Cardiac muscle cell (in vitro differentiated cells and primary cell): ENCODE measurements at regions not wholly inside any gene's neighbourhood (a gene's known extent, or its start where the extent isn't known, plus 50 kb on each side); places are given as distances from the start of the nearest gene placed in this dataset.
"Not testable (repeated sequence)": the region's sequence is repeated elsewhere in the genome, so short reads cannot be mapped to it uniquely, and the experiment has no call there.

ENCODE experiments used
- DNase-seq, 2 donors: peaks; one replicate each; pipeline versions ENCODE4 v3.0.0 to v3.0.0-alpha.2; 2010 to 2017; ENCODE audit warnings: low read depth in 1 of 2, low spot score in 1 of 2
- H3K27ac ChIP-seq: fragments of 200-600 bp; sonication (generic); 2 replicates; pipeline ENCODE4 v1.5.1; 2016
- H3K27me3 ChIP-seq: fragments of 200-600 bp; sonication (generic); 2 replicates; pipeline ENCODE4 v1.6.0; 2016; ENCODE audit warnings: control low read depth
- H3K36me3 ChIP-seq: fragments of 200-600 bp; sonication (generic); 2 replicates; pipeline ENCODE4 v1.5.1; 2016; ENCODE audit warnings: control low read depth
- H3K4me1 ChIP-seq: fragments of 200-600 bp; sonication (generic); 2 replicates; pipeline ENCODE4 v1.8.1; 2017; ENCODE audit warnings: low read depth, mild to moderate bottlenecking, mixed run types
- H3K4me3 ChIP-seq: fragments of 200-600 bp; sonication (generic); 2 replicates; pipeline ENCODE4 v1.5.1; 2016; ENCODE audit warnings: mild to moderate bottlenecking
- H3K9me3 ChIP-seq: fragments of 200-600 bp; sonication (generic); 2 replicates; pipeline ENCODE4 v1.5.1; 2017; ENCODE audit warnings: low read depth, mild to moderate bottlenecking, control low read depth
- CTCF ChIP-seq: IDR thresholded peaks from 2 replicates; pipeline ENCODE4 v1.5.1; 2012; ENCODE audit warnings: low read depth, mild to moderate bottlenecking, low read length

- no peak overlapping the region for H3K4me3 ChIP-seq
- DNase-seq: peak in 1 of 2 donors; percentile 0
- H3K4me1 ChIP-seq: no peaks in the 10 kb centered on the region
- H3K36me3 ChIP-seq: no peaks in the 10 kb centered on the region
- no peaks in the 10 kb centered on the region for H3K9me3 ChIP-seq
- no peaks in the 10 kb centered on the region for H3K27me3 ChIP-seq
- H3K27ac ChIP-seq: no peak overlapping the region
- TF ChIP-seq CTCF: no peak
Measured at GRCh38 chr5:109630093-109630492, 59.6 kb upstream of the MAN2A1 start.

DNA sequence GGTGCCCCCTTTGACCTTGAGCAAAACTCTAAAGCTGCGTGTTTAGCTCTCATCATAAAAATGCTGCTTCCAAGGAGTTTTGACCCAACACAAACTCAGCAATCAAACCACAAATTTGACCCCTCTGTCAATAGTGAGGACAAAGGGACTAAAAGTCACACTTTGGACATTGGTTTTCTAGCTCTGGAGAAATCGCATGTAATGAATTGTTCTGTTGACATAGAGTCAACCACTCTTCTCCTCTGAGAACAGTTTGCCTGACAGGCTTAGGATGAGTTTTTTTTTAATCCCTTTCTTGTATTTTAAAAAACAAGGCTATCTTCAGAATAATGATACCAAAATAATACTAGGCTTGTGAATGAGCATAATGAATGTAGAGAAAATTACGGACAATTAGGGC lies 61.1 kb upstream of the MAN2A1 start:
- no peak for TF ChIP-seq CTCF
- Histone ChIP-seq H3K36me3 (no peaks in the 10 kb centered on the region), H3K9me3 (no peaks in the 10 kb centered on the region), H3K27me3 (no peaks in the 10 kb centered on the region), H3K4me3 (no peak overlapping the region), H3K4me1 (no peaks in the 10 kb centered on the region), H3K27ac (no peak overlapping the region)
- DNase-seq: no peak

DNA sequence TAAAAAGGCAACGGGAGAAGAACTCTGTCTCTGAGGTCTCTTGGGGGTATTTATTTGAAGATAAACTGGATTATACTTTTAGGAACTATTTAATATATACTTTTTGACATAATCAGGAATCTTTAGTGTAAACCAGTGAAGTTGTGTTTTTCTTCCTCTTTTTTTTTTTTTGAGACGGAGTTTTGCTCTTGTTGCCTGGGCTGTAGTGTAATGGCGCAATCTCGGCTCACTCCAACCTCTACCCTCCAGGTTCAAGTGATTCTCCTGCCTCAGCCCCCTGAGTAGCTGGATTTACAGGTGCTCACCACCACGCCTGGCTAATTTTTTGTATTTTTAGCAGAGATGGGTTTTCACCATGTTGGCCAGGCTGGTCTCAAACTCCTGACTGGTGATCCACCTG lies 68.5 kb upstream of the MAN2A1 start:
- not testable (repeated sequence) for H3K27ac ChIP-seq, H3K4me1 ChIP-seq, DNase-seq, H3K4me3 ChIP-seq, H3K9me3 ChIP-seq, H3K27me3 ChIP-seq, H3K36me3 ChIP-seq

DNA sequence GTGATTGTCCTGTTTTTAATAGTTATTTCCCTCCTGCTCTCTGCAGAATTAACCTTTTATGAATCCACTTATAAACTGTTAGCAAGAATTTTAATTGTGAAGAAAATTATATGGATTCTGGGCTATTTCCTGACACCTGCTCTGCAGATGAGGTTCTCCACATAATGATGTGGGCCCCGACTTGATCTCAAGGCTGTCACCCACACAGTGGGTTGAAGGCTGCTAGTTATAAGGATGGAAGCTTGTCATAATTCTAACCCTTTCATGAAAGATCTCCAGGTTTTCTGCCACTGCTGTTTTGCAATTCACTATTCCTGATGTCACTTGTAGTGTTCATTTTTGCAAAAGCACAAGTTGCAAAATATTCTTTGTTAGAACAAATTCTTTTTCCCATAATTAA lies 69.1 kb upstream of the MAN2A1 start:
- Histone ChIP-seq H3K27ac (no peak overlapping the region), H3K36me3 (no peaks in the 10 kb centered on the region), H3K4me1 (no peaks in the 10 kb centered on the region), H3K9me3 (no peaks in the 10 kb centered on the region), H3K27me3 (no peaks in the 10 kb centered on the region), H3K4me3 (no peak overlapping the region)
- DNase-seq: no peak
- no peak for TF ChIP-seq CTCF

DNA sequence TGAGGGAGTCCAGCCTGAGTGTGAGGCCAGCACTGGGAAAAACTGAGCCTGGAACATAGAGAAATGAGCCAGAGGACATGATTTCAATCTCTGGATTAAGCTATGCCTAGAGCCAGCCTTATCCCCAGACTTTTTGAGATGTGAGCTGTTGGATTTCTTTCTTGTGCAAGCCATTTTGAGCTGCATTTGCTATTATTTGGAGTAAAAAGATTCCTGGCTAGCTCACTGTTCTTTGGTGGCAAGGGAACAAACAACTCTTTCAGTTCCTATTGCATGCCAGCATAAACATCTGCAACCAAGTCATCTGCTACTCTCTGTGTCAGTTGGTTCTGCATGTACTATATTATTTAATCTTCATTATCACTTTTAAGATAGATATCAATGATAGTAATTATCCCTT lies 70.1 kb upstream of the MAN2A1 start:
- H3K27ac ChIP-seq: no peak overlapping the region
- DNase-seq: no peak
- no peak overlapping the region for H3K4me3 ChIP-seq
- no peak for TF ChIP-seq CTCF
- H3K9me3 ChIP-seq: no peaks in the 10 kb centered on the region
- H3K27me3 ChIP-seq: no peaks in the 10 kb centered on the region
- H3K4me1 ChIP-seq: no peaks in the 10 kb centered on the region
- H3K36me3 ChIP-seq: no peaks in the 10 kb centered on the region

DNA sequence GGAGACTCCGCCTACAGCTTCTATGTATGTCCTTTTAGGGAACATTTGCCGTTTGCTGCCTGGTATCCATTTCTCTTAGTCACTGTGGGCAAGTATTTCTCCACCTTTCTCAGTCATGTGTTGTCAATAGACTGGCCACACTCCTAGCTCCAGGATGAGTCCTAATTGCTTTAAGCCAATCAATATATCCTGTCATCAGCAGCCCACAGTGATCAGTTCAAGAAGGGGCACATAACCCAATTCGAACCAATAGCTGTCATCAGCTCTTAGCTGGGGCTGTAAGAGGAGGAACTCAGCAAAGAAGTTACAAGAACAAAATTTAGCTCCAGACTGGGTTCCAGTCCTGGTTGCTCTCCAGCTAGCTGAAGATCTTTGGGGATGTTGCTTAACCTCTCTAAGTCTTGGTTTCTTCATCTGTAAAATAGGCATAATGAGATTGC lies 70.7 kb upstream of the MAN2A1 start:
- Histone ChIP-seq H3K36me3 (no peaks in the 10 kb centered on the region), H3K27me3 (no peaks in the 10 kb centered on the region), H3K9me3 (no peaks in the 10 kb centered on the region), H3K4me3 (no peak overlapping the region), H3K27ac (no peak overlapping the region), H3K4me1 (no peaks in the 10 kb centered on the region)
- no peak for DNase-seq
- no peak for TF ChIP-seq CTCF
